HCT116 (cell line): ENCODE measurements at regions not wholly inside any gene's neighbourhood (a gene's known extent, or its start where the extent isn't known, plus 50 kb on each side); places are given as distances from the start of the nearest gene placed in this dataset.
A peak's percentile ranks its signal among the peaks of the same experiment; 100 is the strongest.

ENCODE experiments used
- ATAC-seq: fragments of 200-7000 bp; cut with Tn5 transposase; 2 replicates; pipeline ENCODE4 v1.9.1; 2020; ENCODE audit warnings: mild to moderate bottlenecking, moderate library complexity
- BruUV-seq: library from RNA; stranded (reverse); fragments of 400-500 nt; replicated peaks from 2 replicates; lab custom pipeline; 2021; lab: Mats Ljungman, UMichigan
- CTCF ChIA-PET: fragments of 300-600 bp; sonication (Branson Sonifier 250); formaldehyde crosslinking; loops from one replicate; lab custom pipeline; 2021; ENCODE audit warnings: antibody characterized with exemption; lab: Charles Lee
- POLR2A ChIA-PET: fragments of 300-600, 350-600 bp; sonication (Branson Sonifier 250); formaldehyde crosslinking; loops from one replicate; lab custom pipeline; 2021; ENCODE audit warnings: antibody characterized with exemption; lab: Charles Lee
- RAD21 ChIA-PET, 2 experiments: fragments of 300-600 bp; sonication (Branson Sonifier 250); formaldehyde crosslinking; loops; one replicate each; lab custom pipeline; 2023; ENCODE audit warnings: low total read pairs in 2 of 2; ENCODE audit not compliant: uncharacterized antibody in 2 of 2, unreplicated experiment in 2 of 2, low non-redundant PET in 1 of 2; lab: Charles Lee
- DNase-seq: peaks from one replicate; pipeline ENCODE4 v3.0.0-alpha.2; 2010; ENCODE audit warnings: low read depth, low spot score
- H2AFZ ChIP-seq: fragments of 200-600 bp; shearing (Covaris generic), sonication (generic); 2 replicates; pipeline ENCODE4 v1.6.1; 2017; ENCODE audit warnings: low read depth, mixed run types, mixed read lengths, antibody characterized with exemption, low read length; ENCODE audit not compliant: poor library complexity, severe bottlenecking
- H3K27ac ChIP-seq: 2 replicates; pipeline ENCODE4 v1.5.1; 2012; ENCODE audit warnings: low read depth, low read length
- H3K27me3 ChIP-seq: fragments of 200-600 bp; sonication (generic); 2 replicates; pipeline ENCODE4 v1.6.1; 2016; ENCODE audit warnings: mixed run types, low read length, mixed read lengths; ENCODE audit not compliant: insufficient read depth
- H3K36me3 ChIP-seq, 2 experiments: fragments of 200-500 bp in 1 of 2; fragments of 200-600 bp in 1 of 2; sonication (Bioruptor generic) in 1 of 2; sonication (generic) in 1 of 2; 2 replicates each; pipeline versions ENCODE4 v1.5.1 to v1.6.1; 2014 to 2016; ENCODE audit warnings: low read length in 2 of 2, inconsistent platforms in 1 of 2, mixed read lengths in 1 of 2, mixed run types in 1 of 2; ENCODE audit not compliant: insufficient read depth in 2 of 2, control insufficient read depth in 1 of 2
- H3K4me1 ChIP-seq, 2 experiments: fragments of 200-600 bp in 1 of 2; sonication (generic) in 1 of 2; 2 replicates each; pipeline versions ENCODE4 v1.5.1 to v1.6.1; 2012 to 2017; ENCODE audit warnings: low read length in 2 of 2, inconsistent platforms in 1 of 2, mild to moderate bottlenecking in 1 of 2, mixed read lengths in 1 of 2, mixed run types in 1 of 2, moderate library complexity in 1 of 2; ENCODE audit not compliant: insufficient read depth in 2 of 2, control insufficient read depth in 1 of 2
- H3K4me2 ChIP-seq: fragments of 200-600 bp; sonication (generic); 2 replicates; pipeline ENCODE4 v1.6.1; 2017; ENCODE audit warnings: mixed run types, low read length, mixed read lengths
- H3K4me3 ChIP-seq, 2 experiments: fragments of 200-600 bp in 1 of 2; sonication (generic) in 1 of 2; replicated peaks in 1 of 2; 2 replicates each; pipeline ENCODE4 v1.5.1; 2011 to 2016; ENCODE audit warnings: low read length in 2 of 2, control low read depth in 1 of 2, low read depth in 1 of 2, mild to moderate bottlenecking in 1 of 2, mixed read lengths in 1 of 2, mixed run types in 1 of 2
- H3K79me2 ChIP-seq: fragments of 200-600 bp; sonication (generic); 2 replicates; pipeline ENCODE4 v1.6.1; 2017; ENCODE audit warnings: mild to moderate bottlenecking, mixed run types, low read length, moderate library complexity, mixed read lengths; ENCODE audit not compliant: insufficient read depth
- H3K9ac ChIP-seq: fragments of 200-600 bp; sonication (generic); 2 replicates; pipeline ENCODE4 v1.6.1; 2016; ENCODE audit warnings: low read length, mixed read lengths
- H3K9me2 ChIP-seq: fragments of 200-600 bp; sonication (generic), shearing (Covaris generic); 2 replicates; pipeline ENCODE4 v1.6.1; 2017; ENCODE audit warnings: mixed run types, mild to moderate bottlenecking, moderate library complexity; ENCODE audit not compliant: insufficient read depth
- H3K9me3 ChIP-seq, 2 experiments: fragments of 200-500 bp in 1 of 2; fragments of 200-600 bp in 1 of 2; sonication (Bioruptor generic) in 1 of 2; sonication (generic) in 1 of 2; 2 replicates each; pipeline ENCODE4 v1.6.1; 2014 to 2017; ENCODE audit warnings: low read length in 2 of 2, mixed read lengths in 2 of 2, inconsistent platforms in 1 of 2, low read depth in 1 of 2, mild to moderate bottlenecking in 1 of 2, mixed run types in 1 of 2, moderate library complexity in 1 of 2; ENCODE audit not compliant: control insufficient read depth in 1 of 2, insufficient read depth in 1 of 2
- H4K20me1 ChIP-seq: fragments of 200-600 bp; sonication (generic), shearing (Covaris generic); 2 replicates; pipeline ENCODE4 v1.6.1; 2017; ENCODE audit warnings: mixed run types, mild to moderate bottlenecking, moderate library complexity; ENCODE audit not compliant: insufficient read depth
- ATF3 ChIP-seq: IDR thresholded peaks from 2 replicates; pipeline ENCODE4 v1.6.1; 2012
- CBX3 ChIP-seq: IDR thresholded peaks from 2 replicates; pipeline ENCODE4 v1.6.1; 2012; ENCODE audit warnings: low read depth
- CEBPB ChIP-seq: IDR thresholded peaks from 2 replicates; pipeline ENCODE4 v1.6.1; 2012; ENCODE audit warnings: low read depth
- EGR1 ChIP-seq: IDR thresholded peaks from 2 replicates; pipeline ENCODE4 v1.6.1; 2012; ENCODE audit warnings: low read depth
- ELF1 ChIP-seq: IDR thresholded peaks from 2 replicates; pipeline ENCODE4 v1.6.1; 2012; ENCODE audit warnings: low read depth, borderline replicate concordance
- EZH2 ChIP-seq: fragments of 200-600 bp; sonication (generic); IDR thresholded peaks from 2 replicates; pipeline ENCODE4 v1.6.1; 2017; ENCODE audit warnings: antibody characterized with exemption, mixed run types
- FOSL1 ChIP-seq: IDR thresholded peaks from 2 replicates; pipeline ENCODE4 v1.6.1; 2012; ENCODE audit warnings: low read depth
- JUND ChIP-seq: IDR thresholded peaks from 2 replicates; pipeline ENCODE4 v1.6.1; 2012
- MAX ChIP-seq: IDR thresholded peaks from 2 replicates; pipeline ENCODE4 v1.6.1; 2012
- POLR2A ChIP-seq: IDR thresholded peaks from 2 replicates; pipeline ENCODE4 v1.7.0; 2011; ENCODE audit warnings: borderline replicate concordance; ENCODE audit not compliant: insufficient read depth, insufficient read length; ENCODE audit errors: extremely low read depth
- POLR2AphosphoS5 ChIP-seq: IDR thresholded peaks from 2 replicates; pipeline ENCODE4 v1.6.1; 2011; ENCODE audit warnings: mild to moderate bottlenecking, low read depth, low read length, moderate library complexity
- SP1 ChIP-seq: IDR thresholded peaks from 2 replicates; pipeline ENCODE4 v1.6.1; 2012; ENCODE audit warnings: low read depth
- SRF ChIP-seq: IDR thresholded peaks from 2 replicates; pipeline ENCODE4 v1.6.1; 2012; ENCODE audit warnings: low read depth
- TCF7L2 ChIP-seq: IDR thresholded peaks from 2 replicates; pipeline ENCODE4 v1.7.0; 2011; ENCODE audit warnings: borderline replicate concordance, inconsistent platforms; ENCODE audit not compliant: insufficient read depth, insufficient read length; ENCODE audit errors: extremely low read depth
- YY1 ChIP-seq: IDR thresholded peaks from 2 replicates; pipeline ENCODE4 v1.6.1; 2011; ENCODE audit warnings: low read length, low read depth, moderate library complexity, mild to moderate bottlenecking; ENCODE audit not compliant: insufficient replicate concordance; ENCODE audit errors: extremely low read depth
- ZFX ChIP-seq: fragments of 450-650 bp; IDR thresholded peaks from 2 replicates; pipeline ENCODE4 v1.6.1; 2017
- intact Hi-C: fragments of 100-400 bp; cut with micrococcal nuclease; formaldehyde crosslinking; loops from 2 replicates; pipeline ENCODE4 v1.10.0; 2022
- TF ChIP-seq, protein P1 (sequence below): IDR thresholded peaks from 2 replicates; pipeline ENCODE4 v1.6.1; 2012; ENCODE audit warnings: low read depth

DNA sequence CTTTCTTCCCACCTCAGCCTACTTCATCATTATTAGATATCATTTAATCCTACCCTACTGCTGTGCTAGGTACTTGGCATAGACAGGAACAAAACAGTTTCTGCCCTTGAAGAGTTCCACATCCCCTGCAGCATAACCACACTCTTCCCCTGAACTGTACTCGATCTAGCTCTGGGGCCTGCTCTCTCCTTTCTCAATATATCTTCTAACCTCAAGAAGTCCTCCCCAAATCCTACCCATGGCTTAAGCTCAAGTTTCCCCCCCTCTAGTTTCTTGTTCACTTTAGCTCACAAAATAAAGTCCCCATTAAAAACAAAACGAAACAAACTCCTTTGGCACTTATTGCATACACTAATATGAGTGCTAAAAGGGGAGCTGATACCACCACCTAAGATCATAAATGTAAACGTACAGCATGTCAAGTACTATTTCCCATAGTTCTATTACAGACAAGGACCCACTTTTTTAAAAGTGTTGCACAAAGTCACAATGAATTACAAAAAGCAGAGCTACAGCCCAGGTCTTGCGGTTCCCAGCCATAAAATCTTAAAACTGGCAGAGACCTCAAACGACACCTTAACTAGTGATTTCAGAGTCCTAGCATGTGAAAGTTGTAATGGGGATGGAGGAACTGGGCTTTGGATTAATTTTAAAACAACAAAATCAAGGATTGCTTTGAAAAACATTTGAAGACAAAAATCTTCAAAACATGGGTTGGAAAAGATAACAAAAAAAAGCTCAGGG, 80.7 kb downstream of the PTPDC1 start (continued):
- TF ChIP-seq, protein P1, sequence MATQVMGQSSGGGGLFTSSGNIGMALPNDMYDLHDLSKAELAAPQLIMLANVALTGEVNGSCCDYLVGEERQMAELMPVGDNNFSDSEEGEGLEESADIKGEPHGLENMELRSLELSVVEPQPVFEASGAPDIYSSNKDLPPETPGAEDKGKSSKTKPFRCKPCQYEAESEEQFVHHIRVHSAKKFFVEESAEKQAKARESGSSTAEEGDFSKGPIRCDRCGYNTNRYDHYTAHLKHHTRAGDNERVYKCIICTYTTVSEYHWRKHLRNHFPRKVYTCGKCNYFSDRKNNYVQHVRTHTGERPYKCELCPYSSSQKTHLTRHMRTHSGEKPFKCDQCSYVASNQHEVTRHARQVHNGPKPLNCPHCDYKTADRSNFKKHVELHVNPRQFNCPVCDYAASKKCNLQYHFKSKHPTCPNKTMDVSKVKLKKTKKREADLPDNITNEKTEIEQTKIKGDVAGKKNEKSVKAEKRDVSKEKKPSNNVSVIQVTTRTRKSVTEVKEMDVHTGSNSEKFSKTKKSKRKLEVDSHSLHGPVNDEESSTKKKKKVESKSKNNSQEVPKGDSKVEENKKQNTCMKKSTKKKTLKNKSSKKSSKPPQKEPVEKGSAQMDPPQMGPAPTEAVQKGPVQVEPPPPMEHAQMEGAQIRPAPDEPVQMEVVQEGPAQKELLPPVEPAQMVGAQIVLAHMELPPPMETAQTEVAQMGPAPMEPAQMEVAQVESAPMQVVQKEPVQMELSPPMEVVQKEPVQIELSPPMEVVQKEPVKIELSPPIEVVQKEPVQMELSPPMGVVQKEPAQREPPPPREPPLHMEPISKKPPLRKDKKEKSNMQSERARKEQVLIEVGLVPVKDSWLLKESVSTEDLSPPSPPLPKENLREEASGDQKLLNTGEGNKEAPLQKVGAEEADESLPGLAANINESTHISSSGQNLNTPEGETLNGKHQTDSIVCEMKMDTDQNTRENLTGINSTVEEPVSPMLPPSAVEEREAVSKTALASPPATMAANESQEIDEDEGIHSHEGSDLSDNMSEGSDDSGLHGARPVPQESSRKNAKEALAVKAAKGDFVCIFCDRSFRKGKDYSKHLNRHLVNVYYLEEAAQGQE = no peak
- TF ChIP-seq FOSL1 = no peak
- TF ChIP-seq SP1 = no peak
- no peak for TF ChIP-seq ZFX
- TF ChIP-seq POLR2AphosphoS5 = no peak
- no peak for TF ChIP-seq ELF1

GRCh38 chr9:94165592-94166235, 81.5 kb downstream of the PTPDC1 start:
- H3K9me2 ChIP-seq = no peaks in the 10 kb centered on the region
- H3K4me2 ChIP-seq = peak overlapping the region; percentile 64
- CTCF ChIA-PET = no interaction called here
- TF ChIP-seq POLR2AphosphoS5 (no peak), TCF7L2 (peak; percentile 25), SP1 (peak; percentile 95), POLR2A (no peak), MAX (peak; percentile 95), SRF (no peak), EZH2 (no peak), JUND (no peak), CEBPB (no peak), CBX3 (peak; percentile 85), YY1 (no peak), EGR1 (peak; percentile 88), ATF3 (no peak)
- TF ChIP-seq, all 23 proteins: peak for 5
- Histone ChIP-seq H3K27ac (peak overlapping the region; percentile 99), H3K4me3 (peak overlapping the region; percentile 57 to 74), H3K4me1 (peaks cover 8 to 30% of the 10 kb centered on the region in 2 experiments), H3K27me3 (no peaks in the 10 kb centered on the region), H4K20me1 (peaks cover 33% of the 10 kb centered on the region), H3K79me2 (peaks cover 39% of the 10 kb centered on the region), H3K9me3 (no peaks in the 10 kb centered on the region), H3K9ac (peak overlapping the region; percentile 93), H2AFZ (no peak overlapping the region), H3K36me3 (peaks cover 2 to 4% of the 10 kb centered on the region in 2 experiments; a peak in 2 of 4 replicates)
- ATAC-seq (peak; percentile 91), DNase-seq (peak; percentile 97)
- intact Hi-C loops = loop anchor here (1.0 to 5.0 kb wide), 3 partner anchors 68 to 101 kb away; no protein-coding TSS in a partner anchor
- POLR2A ChIA-PET = interaction anchor here (1.0 to 1.2 kb wide), 3 partner anchors 68 to 82 kb away, joined by 3 to 10 read pairs (median 3); no protein-coding TSS in a partner anchor
- no TSS peak for BruUV-seq
- RAD21 ChIA-PET = no interaction called here
